NCI-H1105 (cell line): ENCODE measurements at regions not wholly inside any gene's neighbourhood (a gene's known extent, or its start where the extent isn't known, plus 50 kb on each side); places are given as distances from the start of the nearest gene placed in this dataset.
"Not testable (repeated sequence)": the region's sequence is repeated elsewhere in the genome, so short reads cannot be mapped to it uniquely, and the experiment has no call there.

Experiments used
- DNase-seq: peaks from one replicate; lab custom pipeline; 2025; lab: John Stamatoyannopoulos, UW

GRCh38 chr4:178993306-178993705 lies 1551.1 kb upstream of the AGA start:
- no peak for DNase-seq

GRCh38 chr4:179001918-179002317 lies 1559.7 kb upstream of the AGA start:
- DNase-seq = no peak

- no peak for DNase-seq
Measured at GRCh38 chr4:179007755-179008154, 1565.5 kb upstream of the AGA start.

- DNase-seq = no peak
Measured at GRCh38 chr4:179017581-179017980, 1575.3 kb upstream of the AGA start.

- no peak for DNase-seq
Measured at GRCh38 chr4:179027569-179027968, 1585.3 kb upstream of the AGA start.

- no peak for DNase-seq
Measured at GRCh38 chr4:179028321-179028720, 1586.1 kb upstream of the AGA start.

- DNase-seq = no peak
Measured at GRCh38 chr4:179029683-179030082, 1587.4 kb upstream of the AGA start.

GRCh38 chr4:179040259-179040658 lies 1598.0 kb upstream of the AGA start:
- DNase-seq = no peak

GRCh38 chr4:179048839-179049453 lies 1606.7 kb upstream of the AGA start:
- no peak for DNase-seq

GRCh38 chr4:179051206-179051605 lies 1609.0 kb upstream of the AGA start:
- no peak for DNase-seq

GRCh38 chr4:179059396-179059795 lies 1617.2 kb upstream of the AGA start:
- no peak for DNase-seq

- not testable (repeated sequence) for DNase-seq
Measured at GRCh38 chr4:179066254-179066653, 1624.0 kb upstream of the AGA start.

GRCh38 chr4:179071131-179071530 lies 1628.9 kb upstream of the AGA start:
- DNase-seq = no peak

GRCh38 chr4:179076865-179077264 lies 1634.6 kb upstream of the AGA start:
- DNase-seq = no peak

GRCh38 chr4:179095585-179096221 lies 1653.5 kb upstream of the AGA start:
- DNase-seq = no peak

- no peak for DNase-seq
Measured at GRCh38 chr4:179097741-179098140, 1655.5 kb upstream of the AGA start.

GRCh38 chr4:179110356-179110755 lies 1668.1 kb upstream of the AGA start:
- no peak for DNase-seq

GRCh38 chr4:179110816-179111215 lies 1668.6 kb upstream of the AGA start:
- DNase-seq = no peak

GRCh38 chr4:179112441-179113170 lies 1670.4 kb upstream of the AGA start:
- no peak for DNase-seq

- DNase-seq = no peak
Measured at GRCh38 chr4:179114615-179115014, 1672.4 kb upstream of the AGA start.

GRCh38 chr4:179116011-179116410 lies 1673.8 kb upstream of the AGA start:
- no peak for DNase-seq

GRCh38 chr4:179116581-179116980 lies 1674.3 kb upstream of the AGA start:
- no peak for DNase-seq

GRCh38 chr4:179123084-179123483 lies 1680.8 kb upstream of the AGA start:
- DNase-seq = no peak
